ENCODE measurements at regions not wholly inside any gene's neighbourhood (a gene's known extent, or its start where the extent isn't known, plus 50 kb on each side); places are given as distances from the start of the nearest gene placed in this dataset.

DNA sequence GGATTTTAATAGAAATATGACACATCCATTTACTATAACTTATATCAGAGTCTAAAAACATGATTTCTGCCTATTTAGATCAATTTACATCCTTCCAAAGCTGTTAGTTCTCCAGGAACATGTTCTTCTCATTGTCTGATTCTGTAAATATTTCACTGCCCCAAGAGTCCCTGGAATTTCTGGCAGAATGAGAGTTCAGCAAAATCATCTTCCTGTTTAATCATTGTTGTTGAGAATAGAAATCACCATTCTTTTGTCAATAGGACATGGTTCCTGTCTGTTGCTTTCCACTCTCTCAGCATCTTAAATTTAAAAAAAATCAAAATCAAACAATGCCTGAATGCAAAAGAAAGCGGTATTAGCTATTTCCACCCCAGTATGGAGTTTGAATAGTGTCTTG is 172.8 kb upstream of the FRMPD4 start:
- TF ChIP-seq POLR2A (IDR thresholded peaks at IDR 0.05; ENCODE audit: low read length) (no peak), GATA1 (IDR thresholded peaks at IDR 0.05; ENCODE audit: low read depth, low read length) (no peak)

Measured in erythroblast (primary cell).